Activated CD4-positive, CD25-positive, alpha-beta regulatory T cell (primary cell): ENCODE measurements at regions not wholly inside any gene's neighbourhood (a gene's known extent, or its start where the extent isn't known, plus 50 kb on each side); places are given as distances from the start of the nearest gene placed in this dataset.

ENCODE experiments used
- DNase-seq, 4 experiments: peaks; one replicate each; lab custom pipeline; 2025; lab: John Stamatoyannopoulos, UW

GRCh38 chr6:108778421-108779186 lies 69.6 kb upstream of the ARMC2 start:
- no peak for DNase-seq

GRCh38 chr6:108779536-108780275 lies 68.5 kb upstream of the ARMC2 start:
- no peak for DNase-seq

DNA sequence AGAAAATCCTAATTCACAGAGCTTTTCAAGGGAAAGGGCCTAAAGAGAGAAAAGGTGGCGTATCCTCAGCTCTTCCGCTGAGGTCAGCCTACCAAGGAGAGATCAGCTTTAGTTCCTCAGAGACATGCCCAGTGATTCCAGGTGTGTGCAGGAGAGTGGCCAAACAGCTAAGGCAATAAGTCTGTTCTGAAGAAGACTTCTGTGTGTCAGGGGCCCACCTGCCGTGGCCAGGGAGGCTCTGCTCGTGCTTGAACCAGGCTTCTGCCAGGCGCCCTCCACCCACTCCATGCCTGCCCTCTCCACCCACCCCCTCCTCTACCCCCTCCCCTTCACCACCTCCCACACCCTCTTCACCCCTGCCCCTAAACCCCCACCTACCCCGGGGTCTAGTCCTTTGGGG lies 67.4 kb upstream of the ARMC2 start:
- DNase-seq, result no peak

GRCh38 chr6:108781419-108782100 lies 66.7 kb upstream of the ARMC2 start:
- DNase-seq, result no peak

DNA sequence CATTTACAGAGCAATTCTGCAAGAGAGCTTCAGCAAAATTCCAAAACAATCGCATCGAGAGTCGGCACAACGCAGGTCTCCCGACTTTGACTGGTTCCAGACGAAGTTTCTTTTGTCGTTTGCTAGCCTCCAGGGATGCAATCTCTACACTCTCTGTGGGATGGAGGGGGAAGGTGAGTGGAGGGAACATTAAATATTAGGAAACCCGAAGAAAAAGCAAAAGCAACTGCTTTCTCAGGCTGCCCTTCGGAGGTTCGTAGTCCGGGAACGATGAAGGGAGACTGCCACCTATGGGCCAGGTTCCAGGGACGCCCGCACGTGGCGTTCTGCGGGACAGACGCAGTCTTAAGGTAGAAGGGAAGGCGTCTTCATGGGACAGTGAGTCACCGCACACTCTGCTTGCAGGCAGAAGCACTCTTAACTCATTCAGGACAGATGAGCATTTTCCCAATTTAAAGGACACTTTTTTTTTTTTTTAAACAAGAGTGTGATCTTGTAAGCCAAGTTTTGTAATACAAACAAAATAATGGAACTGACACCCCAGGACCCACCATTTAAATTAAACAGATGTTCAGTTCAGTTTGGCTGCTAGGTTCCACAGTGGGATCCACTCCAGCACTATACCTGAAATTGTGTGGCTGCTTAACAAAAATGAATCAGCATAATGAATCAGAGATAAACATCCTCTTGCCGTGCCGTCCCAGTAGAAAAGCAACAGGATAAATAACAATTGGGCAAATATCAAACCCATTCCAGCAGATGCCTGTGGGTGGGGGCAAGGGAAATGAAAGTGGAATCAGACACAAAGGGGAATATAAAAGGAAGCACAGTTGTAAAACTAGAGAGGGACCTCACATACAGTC lies 65.8 kb upstream of the ARMC2 start:
- DNase-seq, result peak; percentile 36 to 58 (median 49)

GRCh38 chr6:108785653-108786052 lies 62.6 kb upstream of the ARMC2 start:
- DNase-seq, result no peak

DNA sequence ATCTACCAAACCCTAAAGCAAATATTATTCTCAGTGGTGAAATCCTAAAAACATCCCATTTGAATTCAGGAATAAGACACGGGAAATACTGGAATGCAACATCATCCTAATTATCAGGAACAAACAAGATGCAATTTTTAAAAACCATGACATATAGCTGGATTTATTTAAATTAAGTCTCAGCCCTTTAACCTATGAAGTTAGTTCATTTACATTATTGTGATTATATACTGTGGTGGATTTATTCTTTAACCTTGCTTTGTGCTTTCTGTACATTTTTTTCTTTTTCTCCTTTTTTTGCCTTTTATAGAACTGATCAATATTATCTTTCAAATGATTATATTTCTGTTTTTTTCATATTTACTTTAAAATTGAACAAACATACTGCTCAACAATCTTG lies 59.8 kb upstream of the ARMC2 start:
- DNase-seq, result no peak

DNA sequence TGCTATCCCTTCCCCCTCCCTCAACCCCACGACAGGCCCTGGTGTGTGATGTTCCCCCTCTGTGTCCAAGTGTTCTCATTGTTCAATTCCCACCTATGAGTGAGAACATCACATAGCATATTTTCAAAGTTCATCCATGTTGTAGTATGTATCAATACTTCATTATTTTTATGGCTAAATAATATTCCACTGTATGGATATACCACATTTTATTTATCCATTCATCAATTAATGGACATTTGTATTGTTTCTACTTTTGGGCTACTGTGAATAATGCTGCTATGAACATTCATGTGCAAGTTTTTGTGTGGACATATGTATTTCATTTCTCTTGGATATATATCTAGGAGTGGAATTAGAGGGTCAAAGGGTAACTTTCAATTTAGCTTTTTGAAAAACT lies 58.7 kb upstream of the ARMC2 start:
- no peak for DNase-seq

DNA sequence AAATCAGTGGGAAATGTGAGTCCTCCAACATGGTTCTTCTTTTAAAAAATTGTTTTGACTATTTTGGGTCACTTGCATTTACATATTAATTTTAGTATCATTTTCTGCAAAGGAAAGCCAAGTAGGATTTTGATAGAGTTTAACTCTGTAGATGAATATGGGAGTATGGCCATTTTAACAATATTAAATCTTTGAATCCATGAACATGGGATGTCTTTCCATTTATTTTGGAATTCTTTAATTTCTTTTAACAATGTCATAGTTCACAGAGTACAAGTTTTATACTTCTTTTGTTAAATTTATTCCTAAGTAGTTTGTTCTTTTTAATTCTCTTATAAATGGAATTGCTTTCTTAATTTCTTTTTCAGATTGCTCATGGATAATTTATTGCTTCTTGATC lies 56.5 kb upstream of the ARMC2 start:
- DNase-seq, result no peak

GRCh38 chr6:108793516-108794251 lies 54.5 kb upstream of the ARMC2 start:
- DNase-seq, result no peak

DNA sequence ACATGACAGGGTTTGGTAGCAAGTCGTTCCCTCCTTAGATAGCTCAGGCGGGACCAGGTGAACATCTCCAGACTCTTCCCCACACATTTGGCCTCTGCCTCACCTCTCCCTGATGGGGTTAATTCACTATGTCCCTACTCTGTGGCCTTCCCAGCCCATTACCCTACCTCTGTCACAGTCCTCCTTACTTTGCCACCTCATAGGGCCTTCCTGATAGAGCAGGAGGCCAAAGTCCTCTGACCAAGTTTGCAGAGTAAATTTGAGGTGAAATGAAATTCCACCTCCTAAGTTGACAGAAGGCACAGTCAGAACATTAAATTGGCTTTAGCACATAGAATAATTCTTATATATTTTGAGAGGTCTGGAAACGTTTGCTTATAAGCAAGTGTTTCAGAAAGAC lies 53.1 kb upstream of the ARMC2 start:
- no peak for DNase-seq

- DNase-seq, result no peak
These were observed 52.4 kb upstream of the ARMC2 start for GRCh38 chr6:108795814-108796213.

DNA sequence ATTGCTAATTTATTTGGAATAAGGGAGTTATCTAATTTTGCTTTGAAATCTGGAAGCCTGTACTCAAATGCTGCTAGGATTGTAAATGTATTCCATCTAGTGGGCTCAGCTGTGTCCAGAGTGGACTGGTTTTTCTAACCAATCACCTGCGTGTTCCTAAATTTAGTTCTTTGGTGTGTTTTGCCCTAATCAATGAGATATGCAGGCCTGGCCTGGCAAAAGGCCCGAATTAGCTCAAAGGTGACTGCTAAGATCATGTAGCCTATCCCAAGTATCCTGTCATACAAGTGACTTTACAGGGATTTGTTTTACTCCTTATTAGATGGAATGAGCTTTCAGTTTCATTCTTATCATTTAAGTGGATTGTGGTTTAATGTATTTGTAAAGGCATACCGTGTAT lies 51.3 kb upstream of the ARMC2 start:
- no peak for DNase-seq

GRCh38 chr6:108797951-108798669 lies 50.1 kb upstream of the ARMC2 start:
- no peak for DNase-seq
